Activated CD4-positive, alpha-beta T cell treated with anti-CD3 and anti-CD28 coated beads, Interleukin-2, amount 10 ng/mL, durations not matched to agents 24 days and 14 days (primary cell): ENCODE measurements at regions not wholly inside any gene's neighbourhood (a gene's known extent, or its start where the extent isn't known, plus 50 kb on each side); places are given as distances from the start of the nearest gene placed in this dataset.

ENCODE experiments used
- DNase-seq: peaks from one replicate; pipeline ENCODE4 v3.0.0; 2022
- H3K27ac Mint-ChIP-seq: one replicate; pipeline ENCODE4 v1.8.0; 2022; ENCODE audit warnings: mild to moderate bottlenecking, mixed read lengths
- H3K27me3 Mint-ChIP-seq: one replicate; pipeline ENCODE4 v1.8.0; 2022; ENCODE audit warnings: mixed read lengths
- H3K36me3 Mint-ChIP-seq: one replicate; pipeline ENCODE4 v1.8.0; 2022; ENCODE audit warnings: low read depth, mild to moderate bottlenecking, mixed read lengths
- H3K4me1 Mint-ChIP-seq: one replicate; pipeline ENCODE4 v1.8.0; 2021; ENCODE audit warnings: mixed read lengths
- H3K4me3 Mint-ChIP-seq: one replicate; pipeline ENCODE4 v1.8.0; 2022; ENCODE audit warnings: mild to moderate bottlenecking, moderate library complexity, mixed read lengths
- H3K9me3 Mint-ChIP-seq: one replicate; pipeline ENCODE4 v1.8.0; 2021; ENCODE audit warnings: mixed read lengths
- intact Hi-C: fragments of 100-400 bp; cut with micrococcal nuclease; formaldehyde crosslinking; loops from one replicate; pipeline ENCODE4 v1.15.1; 2023

GRCh38 chr14:28264306-28264705 lies 502.3 kb upstream of the FOXG1 start:
- H3K9me3 Mint-ChIP-seq, result peaks cover 18% of the 10 kb centered on the region
- DNase-seq, result no peak
- H3K27ac Mint-ChIP-seq, result no peak overlapping the region
- H3K4me3 Mint-ChIP-seq, result no peak overlapping the region
- no peaks in the 10 kb centered on the region for H3K36me3 Mint-ChIP-seq
- intact Hi-C loops, result no loop called here
- H3K4me1 Mint-ChIP-seq, result no peaks in the 10 kb centered on the region
- H3K27me3 Mint-ChIP-seq, result no peaks in the 10 kb centered on the region

GRCh38 chr14:28272270-28272669 lies 494.3 kb upstream of the FOXG1 start:
- Mint-ChIP-seq H3K36me3 (no peaks in the 10 kb centered on the region), H3K27me3 (no peaks in the 10 kb centered on the region), H3K27ac (no peak overlapping the region), H3K4me1 (no peaks in the 10 kb centered on the region), H3K4me3 (no peak overlapping the region), H3K9me3 (peaks cover 19% of the 10 kb centered on the region)
- no peak for DNase-seq
- intact Hi-C loops, result no loop called here

GRCh38 chr14:28280530-28280929 lies 486.1 kb upstream of the FOXG1 start:
- Mint-ChIP-seq H3K4me1 (no peaks in the 10 kb centered on the region), H3K36me3 (no peaks in the 10 kb centered on the region), H3K4me3 (no peak overlapping the region), H3K9me3 (peaks cover 3% of the 10 kb centered on the region), H3K27ac (no peak overlapping the region), H3K27me3 (no peaks in the 10 kb centered on the region)
- intact Hi-C loops, result no loop called here
- DNase-seq, result no peak

- H3K4me1 Mint-ChIP-seq, result no peaks in the 10 kb centered on the region
- no peaks in the 10 kb centered on the region for H3K27me3 Mint-ChIP-seq
- no peaks in the 10 kb centered on the region for H3K36me3 Mint-ChIP-seq
- H3K27ac Mint-ChIP-seq, result no peak overlapping the region
- H3K9me3 Mint-ChIP-seq, result peaks cover 3% of the 10 kb centered on the region
- intact Hi-C loops, result no loop called here
- no peak overlapping the region for H3K4me3 Mint-ChIP-seq
- no peak for DNase-seq
These were observed 485.5 kb upstream of the FOXG1 start for GRCh38 chr14:28280997-28281598.

- no peaks in the 10 kb centered on the region for H3K27me3 Mint-ChIP-seq
- H3K27ac Mint-ChIP-seq, result no peak overlapping the region
- intact Hi-C loops, result no loop called here
- no peaks in the 10 kb centered on the region for H3K36me3 Mint-ChIP-seq
- peaks cover 6% of the 10 kb centered on the region for H3K9me3 Mint-ChIP-seq
- no peaks in the 10 kb centered on the region for H3K4me1 Mint-ChIP-seq
- no peak overlapping the region for H3K4me3 Mint-ChIP-seq
- no peak for DNase-seq
These were observed 481.9 kb upstream of the FOXG1 start for GRCh38 chr14:28284546-28285300.

- no peak overlapping the region for H3K4me3 Mint-ChIP-seq
- intact Hi-C loops, result no loop called here
These were observed 471.6 kb upstream of the FOXG1 start for GRCh38 chr14:28294834-28295440.

GRCh38 chr14:28297559-28297958 lies 469.0 kb upstream of the FOXG1 start:
- no peak for DNase-seq
- H3K27ac Mint-ChIP-seq, result no peak overlapping the region
- H3K9me3 Mint-ChIP-seq, result peaks cover 22% of the 10 kb centered on the region
- H3K4me1 Mint-ChIP-seq, result no peaks in the 10 kb centered on the region
- no peak overlapping the region for H3K4me3 Mint-ChIP-seq
- H3K36me3 Mint-ChIP-seq, result no peaks in the 10 kb centered on the region
- intact Hi-C loops, result no loop called here
- H3K27me3 Mint-ChIP-seq, result no peaks in the 10 kb centered on the region

More at GRCh38 chr14:28294834-28295440, 471.6 kb upstream of the FOXG1 start:
- DNase-seq, result no peak
- no peaks in the 10 kb centered on the region for H3K36me3 Mint-ChIP-seq
- H3K27ac Mint-ChIP-seq, result no peak overlapping the region
- H3K4me1 Mint-ChIP-seq, result no peaks in the 10 kb centered on the region
- no peaks in the 10 kb centered on the region for H3K27me3 Mint-ChIP-seq
- H3K9me3 Mint-ChIP-seq, result peaks cover 32% of the 10 kb centered on the region

GRCh38 chr14:28298156-28298555 lies 468.4 kb upstream of the FOXG1 start:
- intact Hi-C loops, result no loop called here

GRCh38 chr14:28299227-28299626 lies 467.4 kb upstream of the FOXG1 start:
- Mint-ChIP-seq H3K27ac (no peak overlapping the region), H3K36me3 (no peaks in the 10 kb centered on the region), H3K4me1 (no peaks in the 10 kb centered on the region), H3K27me3 (no peaks in the 10 kb centered on the region), H3K9me3 (peaks cover 20% of the 10 kb centered on the region), H3K4me3 (no peak overlapping the region)
- intact Hi-C loops, result no loop called here
- no peak for DNase-seq

More at GRCh38 chr14:28298156-28298555, 468.4 kb upstream of the FOXG1 start:
- Mint-ChIP-seq H3K9me3 (peaks cover 23% of the 10 kb centered on the region), H3K27ac (no peak overlapping the region), H3K36me3 (no peaks in the 10 kb centered on the region), H3K27me3 (no peaks in the 10 kb centered on the region), H3K4me1 (no peaks in the 10 kb centered on the region), H3K4me3 (no peak overlapping the region)
- no peak for DNase-seq

- H3K9me3 Mint-ChIP-seq, result peaks cover 17% of the 10 kb centered on the region
- H3K27me3 Mint-ChIP-seq, result no peaks in the 10 kb centered on the region
- H3K4me3 Mint-ChIP-seq, result no peak overlapping the region
- no peaks in the 10 kb centered on the region for H3K36me3 Mint-ChIP-seq
- no peak for DNase-seq
- intact Hi-C loops, result no loop called here
- no peaks in the 10 kb centered on the region for H3K4me1 Mint-ChIP-seq
- no peak overlapping the region for H3K27ac Mint-ChIP-seq
These were observed 466.2 kb upstream of the FOXG1 start for GRCh38 chr14:28300356-28300755.

GRCh38 chr14:28301179-28301578 lies 465.4 kb upstream of the FOXG1 start:
- intact Hi-C loops, result no loop called here
- no peaks in the 10 kb centered on the region for H3K27me3 Mint-ChIP-seq
- no peak overlapping the region for H3K27ac Mint-ChIP-seq
- no peaks in the 10 kb centered on the region for H3K4me1 Mint-ChIP-seq
- peaks cover 17% of the 10 kb centered on the region for H3K9me3 Mint-ChIP-seq
- H3K36me3 Mint-ChIP-seq, result no peaks in the 10 kb centered on the region
- DNase-seq, result no peak
- no peak overlapping the region for H3K4me3 Mint-ChIP-seq

GRCh38 chr14:28303248-28303647 lies 463.3 kb upstream of the FOXG1 start:
- H3K9me3 Mint-ChIP-seq, result peaks cover 10% of the 10 kb centered on the region
- intact Hi-C loops, result no loop called here
- H3K4me1 Mint-ChIP-seq, result no peaks in the 10 kb centered on the region

GRCh38 chr14:28305938-28306337 lies 460.6 kb upstream of the FOXG1 start:
- intact Hi-C loops, result no loop called here
- Mint-ChIP-seq H3K9me3 (peaks cover 2% of the 10 kb centered on the region), H3K27me3 (no peaks in the 10 kb centered on the region), H3K4me3 (no peak overlapping the region), H3K4me1 (no peaks in the 10 kb centered on the region), H3K36me3 (no peaks in the 10 kb centered on the region), H3K27ac (no peak overlapping the region)
- no peak for DNase-seq

More at GRCh38 chr14:28303248-28303647, 463.3 kb upstream of the FOXG1 start:
- Mint-ChIP-seq H3K4me3 (no peak overlapping the region), H3K27me3 (no peaks in the 10 kb centered on the region), H3K36me3 (no peaks in the 10 kb centered on the region), H3K27ac (no peak overlapping the region)
- no peak for DNase-seq

- intact Hi-C loops, result no loop called here
- H3K9me3 Mint-ChIP-seq, result peaks cover 1% of the 10 kb centered on the region
- no peak overlapping the region for H3K27ac Mint-ChIP-seq
- H3K36me3 Mint-ChIP-seq, result no peaks in the 10 kb centered on the region
- DNase-seq, result no peak
- H3K27me3 Mint-ChIP-seq, result no peaks in the 10 kb centered on the region
- no peak overlapping the region for H3K4me3 Mint-ChIP-seq
- no peaks in the 10 kb centered on the region for H3K4me1 Mint-ChIP-seq
These were observed 459.1 kb upstream of the FOXG1 start for GRCh38 chr14:28307506-28307905.
